BE2C (cell line): ENCODE measurements at regions not wholly inside any gene's neighbourhood (a gene's known extent, or its start where the extent isn't known, plus 50 kb on each side); places are given as distances from the start of the nearest gene placed in this dataset.
"Not testable (repeated sequence)": the region's sequence is repeated elsewhere in the genome, so short reads cannot be mapped to it uniquely, and the experiment has no call there.

Experiments used
- DNase-seq: peaks from one replicate; pipeline ENCODE4 v3.0.0-alpha.2; 2020
- H3K27me3 ChIP-seq: fragments of 250-450 bp; sonication (Bioruptor Pico); 2 replicates; pipeline ENCODE4 v1.5.1; 2020; ENCODE audit warnings: mild to moderate bottlenecking
- H3K36me3 ChIP-seq: fragments of 250-450 bp; sonication (Bioruptor Pico); 2 replicates; pipeline ENCODE4 v1.5.1; 2020; ENCODE audit warnings: mild to moderate bottlenecking
- H3K4me1 ChIP-seq: fragments of 250-450 bp; sonication (Bioruptor Pico); 2 replicates; pipeline ENCODE4 v1.5.1; 2020
- H3K4me3 ChIP-seq: 2 replicates; pipeline ENCODE4 v1.5.1; 2011; ENCODE audit warnings: low read depth, low read length
- H3K9me3 ChIP-seq: fragments of 250-450 bp; sonication (Bioruptor Pico); 2 replicates; pipeline ENCODE4 v1.5.1; 2020
- CTCF ChIP-seq: IDR thresholded peaks from 2 replicates; pipeline ENCODE4 v1.5.1; 2012; ENCODE audit warnings: mild to moderate bottlenecking, low read depth, low read length

GRCh38 chr19:27966390-27966816, 1246.5 kb downstream of the UQCRFS1 start:
- no peaks in the 10 kb centered on the region for H3K9me3 ChIP-seq
- DNase-seq, result no peak
- no peaks in the 10 kb centered on the region for H3K4me1 ChIP-seq
- H3K27me3 ChIP-seq, result no peaks in the 10 kb centered on the region
- H3K36me3 ChIP-seq, result no peaks in the 10 kb centered on the region
- TF ChIP-seq CTCF, result peak; percentile 56
- no peak overlapping the region for H3K4me3 ChIP-seq

GRCh38 chr19:27964185-27964584, 1248.8 kb downstream of the UQCRFS1 start:
- DNase-seq, result no peak
- Histone ChIP-seq H3K9me3 (no peaks in the 10 kb centered on the region), H3K27me3 (no peaks in the 10 kb centered on the region), H3K4me1 (no peaks in the 10 kb centered on the region), H3K4me3 (no peak overlapping the region), H3K36me3 (no peaks in the 10 kb centered on the region)
- TF ChIP-seq CTCF, result no peak

DNA sequence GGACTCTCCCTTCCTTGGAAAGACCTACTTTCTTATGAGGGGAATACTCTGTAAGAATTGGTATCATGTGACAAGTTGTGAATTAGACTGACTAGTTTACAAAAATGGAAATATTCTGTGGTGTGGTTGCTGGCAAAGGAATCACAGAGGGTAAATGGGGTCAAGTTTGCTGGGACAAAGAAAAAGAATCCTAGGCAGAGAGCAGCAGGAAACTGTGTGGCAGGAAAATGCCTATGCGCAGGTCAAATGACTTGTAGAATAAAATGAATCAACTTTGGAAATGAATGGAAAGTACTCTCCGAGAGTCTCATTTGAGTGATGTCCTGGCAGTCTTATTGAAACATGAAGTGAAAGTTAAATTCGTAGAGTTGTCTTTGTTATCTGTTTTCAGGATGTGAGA, 1250.7 kb downstream of the UQCRFS1 start:
- no peaks in the 10 kb centered on the region for H3K27me3 ChIP-seq
- no peaks in the 10 kb centered on the region for H3K4me1 ChIP-seq
- no peak for DNase-seq
- TF ChIP-seq CTCF, result no peak
- no peaks in the 10 kb centered on the region for H3K36me3 ChIP-seq
- no peak overlapping the region for H3K4me3 ChIP-seq
- H3K9me3 ChIP-seq, result no peaks in the 10 kb centered on the region

GRCh38 chr19:27955485-27956480, 1257.2 kb downstream of the UQCRFS1 start:
- no peaks in the 10 kb centered on the region for H3K27me3 ChIP-seq
- H3K4me1 ChIP-seq, result no peaks in the 10 kb centered on the region
- no peaks in the 10 kb centered on the region for H3K9me3 ChIP-seq
- H3K4me3 ChIP-seq, result no peak overlapping the region
- no peaks in the 10 kb centered on the region for H3K36me3 ChIP-seq
- TF ChIP-seq CTCF, result no peak
- no peak for DNase-seq

- H3K4me3 ChIP-seq, DNase-seq, H3K4me1 ChIP-seq, H3K9me3 ChIP-seq, H3K36me3 ChIP-seq, H3K27me3 ChIP-seq: not testable (repeated sequence)
Measured at GRCh38 chr19:27942607-27943006, 1270.3 kb downstream of the UQCRFS1 start.

- Histone ChIP-seq H3K4me3 (no peak overlapping the region), H3K4me1 (no peaks in the 10 kb centered on the region), H3K9me3 (no peaks in the 10 kb centered on the region; the same call in 1 of the 2 replicates), H3K36me3 (no peaks in the 10 kb centered on the region), H3K27me3 (no peaks in the 10 kb centered on the region)
- no peak for DNase-seq
- TF ChIP-seq CTCF, result no peak
Measured at GRCh38 chr19:27936139-27936538, 1276.8 kb downstream of the UQCRFS1 start.
